ENCODE measurements at regions not wholly inside any gene's neighbourhood (a gene's known extent, or its start where the extent isn't known, plus 50 kb on each side); places are given as distances from the start of the nearest gene placed in this dataset.
A peak's percentile ranks its signal among the peaks of the same experiment; 100 is the strongest.
"Not testable (repeated sequence)": the region's sequence is repeated elsewhere in the genome, so short reads cannot be mapped to it uniquely, and the experiment has no call there.

GRCh38 chr5:42225009-42225408 lies 198.2 kb upstream of the GHR start:
- no peak overlapping the region for H3K27ac ChIP-seq (ENCODE audit: low read depth, low read length)
- H3K4me1 ChIP-seq (ENCODE audit: control insufficient read depth in 5 of 5, insufficient read depth in 5 of 5, low read length in 5 of 5): peaks cover 0 to 29% (median 11%) of the 10 kb centered on the region in 5 donors
- H3K9me3 ChIP-seq (ENCODE audit: control insufficient read depth in 5 of 5, low read length in 5 of 5): no peaks in the 10 kb centered on the region
- no peak overlapping the region for H3K4me3 ChIP-seq (ENCODE audit: low read depth in 1 of 5, low read length in 5 of 5)
- H3K27me3 ChIP-seq (ENCODE audit: control insufficient read depth in 5 of 5, insufficient read depth in 4 of 5, low read length in 5 of 5): no peaks in the 10 kb centered on the region
- no peaks in the 10 kb centered on the region for H3K36me3 ChIP-seq (ENCODE audit: control insufficient read depth in 5 of 5, insufficient read depth in 5 of 5, low read length in 5 of 5)
- no peak overlapping the region for H3K9ac ChIP-seq (ENCODE audit: low read length in 5 of 5)

- Histone ChIP-seq H3K36me3 (ENCODE audit: control insufficient read depth in 5 of 5, insufficient read depth in 5 of 5, low read length in 5 of 5) (no peaks in the 10 kb centered on the region), H3K9ac (ENCODE audit: low read length in 5 of 5) (no peak overlapping the region), H3K27me3 (ENCODE audit: control insufficient read depth in 5 of 5, insufficient read depth in 4 of 5, low read length in 5 of 5) (no peaks in the 10 kb centered on the region), H3K4me3 (ENCODE audit: low read depth in 1 of 5, low read length in 5 of 5) (peak overlapping the region in 2 of 5 donors; percentile 19 to 32), H3K27ac (ENCODE audit: low read depth, low read length) (no peak overlapping the region), H3K4me1 (ENCODE audit: control insufficient read depth in 5 of 5, insufficient read depth in 5 of 5, low read length in 5 of 5) (peaks cover 0 to 16% (median 9%) of the 10 kb centered on the region in 5 donors), H3K9me3 (ENCODE audit: control insufficient read depth in 5 of 5, low read length in 5 of 5) (no peaks in the 10 kb centered on the region)
Measured at GRCh38 chr5:42228279-42228678, 195.0 kb upstream of the GHR start.

- peaks cover 0 to 34% (median 19%) of the 10 kb centered on the region in 5 donors for H3K4me1 ChIP-seq (ENCODE audit: control insufficient read depth in 5 of 5, insufficient read depth in 5 of 5, low read length in 5 of 5)
- no peak overlapping the region for H3K27ac ChIP-seq (ENCODE audit: low read depth, low read length)
- no peak overlapping the region for H3K4me3 ChIP-seq (ENCODE audit: low read depth in 1 of 5, low read length in 5 of 5)
- H3K27me3 ChIP-seq (ENCODE audit: control insufficient read depth in 5 of 5, insufficient read depth in 4 of 5, low read length in 5 of 5): no peaks in the 10 kb centered on the region
- H3K36me3 ChIP-seq (ENCODE audit: control insufficient read depth in 5 of 5, insufficient read depth in 5 of 5, low read length in 5 of 5): no peaks in the 10 kb centered on the region
- no peaks in the 10 kb centered on the region for H3K9me3 ChIP-seq (ENCODE audit: control insufficient read depth in 5 of 5, low read length in 5 of 5)
- H3K9ac ChIP-seq (ENCODE audit: low read length in 5 of 5): no peak overlapping the region
Measured at GRCh38 chr5:42230839-42231238, 192.4 kb upstream of the GHR start.

- H3K4me3 ChIP-seq (ENCODE audit: low read depth in 1 of 5, low read length in 5 of 5): no peak overlapping the region
- no peaks in the 10 kb centered on the region for H3K27me3 ChIP-seq (ENCODE audit: control insufficient read depth in 5 of 5, insufficient read depth in 4 of 5, low read length in 5 of 5)
- peak overlapping the region in 1 of 5 donors; percentile 41 for H3K9ac ChIP-seq (ENCODE audit: low read length in 5 of 5)
- peak overlapping the region; percentile 84 for H3K27ac ChIP-seq (ENCODE audit: low read depth, low read length)
- H3K4me1 ChIP-seq (ENCODE audit: control insufficient read depth in 5 of 5, insufficient read depth in 5 of 5, low read length in 5 of 5): peaks cover 0 to 49% (median 16%) of the 10 kb centered on the region in 5 donors
- no peaks in the 10 kb centered on the region for H3K36me3 ChIP-seq (ENCODE audit: control insufficient read depth in 5 of 5, insufficient read depth in 5 of 5, low read length in 5 of 5)
- H3K9me3 ChIP-seq (ENCODE audit: control insufficient read depth in 5 of 5, low read length in 5 of 5): no peaks in the 10 kb centered on the region
Measured at GRCh38 chr5:42235241-42235640, 188.0 kb upstream of the GHR start.

- H3K36me3 ChIP-seq (ENCODE audit: control insufficient read depth in 5 of 5, insufficient read depth in 5 of 5, low read length in 5 of 5): no peaks in the 10 kb centered on the region
- no peak overlapping the region for H3K4me3 ChIP-seq (ENCODE audit: low read depth in 1 of 5, low read length in 5 of 5)
- H3K27me3 ChIP-seq (ENCODE audit: control insufficient read depth in 5 of 5, insufficient read depth in 4 of 5, low read length in 5 of 5): no peaks in the 10 kb centered on the region
- peak overlapping the region in 2 of 5 donors; percentile 1 to 41 for H3K9ac ChIP-seq (ENCODE audit: low read length in 5 of 5)
- no peaks in the 10 kb centered on the region for H3K9me3 ChIP-seq (ENCODE audit: control insufficient read depth in 5 of 5, low read length in 5 of 5)
- peak overlapping the region; percentile 84 for H3K27ac ChIP-seq (ENCODE audit: low read depth, low read length)
- peaks cover 0 to 49% (median 16%) of the 10 kb centered on the region in 5 donors for H3K4me1 ChIP-seq (ENCODE audit: control insufficient read depth in 5 of 5, insufficient read depth in 5 of 5, low read length in 5 of 5)
Measured at GRCh38 chr5:42235837-42236236, 187.4 kb upstream of the GHR start.

- no peaks in the 10 kb centered on the region for H3K27me3 ChIP-seq (ENCODE audit: control insufficient read depth in 5 of 5, insufficient read depth in 4 of 5, low read length in 5 of 5)
- no peak overlapping the region for H3K4me3 ChIP-seq (ENCODE audit: low read depth in 1 of 5, low read length in 5 of 5)
- no peaks in the 10 kb centered on the region for H3K36me3 ChIP-seq (ENCODE audit: control insufficient read depth in 5 of 5, insufficient read depth in 5 of 5, low read length in 5 of 5)
- peak overlapping the region; percentile 89 for H3K27ac ChIP-seq (ENCODE audit: low read depth, low read length)
- H3K9ac ChIP-seq (ENCODE audit: low read length in 5 of 5): no peak overlapping the region
- peaks cover 0 to 43% (median 21%) of the 10 kb centered on the region in 5 donors for H3K4me1 ChIP-seq (ENCODE audit: control insufficient read depth in 5 of 5, insufficient read depth in 5 of 5, low read length in 5 of 5)
- no peaks in the 10 kb centered on the region for H3K9me3 ChIP-seq (ENCODE audit: control insufficient read depth in 5 of 5, low read length in 5 of 5)
Measured at GRCh38 chr5:42241636-42242035, 181.6 kb upstream of the GHR start.

- Histone ChIP-seq H3K27me3 (ENCODE audit: control insufficient read depth in 5 of 5, insufficient read depth in 4 of 5, low read length in 5 of 5) (no peaks in the 10 kb centered on the region), H3K4me3 (ENCODE audit: low read depth in 1 of 5, low read length in 5 of 5) (no peak overlapping the region), H3K4me1 (ENCODE audit: control insufficient read depth in 5 of 5, insufficient read depth in 5 of 5, low read length in 5 of 5) (peaks cover 0 to 37% (median 21%) of the 10 kb centered on the region in 5 donors), H3K9me3 (ENCODE audit: control insufficient read depth in 5 of 5, low read length in 5 of 5) (no peaks in the 10 kb centered on the region), H3K36me3 (ENCODE audit: control insufficient read depth in 5 of 5, insufficient read depth in 5 of 5, low read length in 5 of 5) (no peaks in the 10 kb centered on the region), H3K9ac (ENCODE audit: low read length in 5 of 5) (peak overlapping the region in 2 of 5 donors; percentile 39 to 63), H3K27ac (ENCODE audit: low read depth, low read length) (peak overlapping the region; percentile 89)
Measured at GRCh38 chr5:42242210-42242609, 181.0 kb upstream of the GHR start.

GRCh38 chr5:42242881-42243485 lies 180.3 kb upstream of the GHR start:
- peak overlapping the region in 1 of 5 donors; percentile 25 for H3K4me3 ChIP-seq (ENCODE audit: low read depth in 1 of 5, low read length in 5 of 5)
- peaks cover 0 to 29% (median 19%) of the 10 kb centered on the region in 5 donors for H3K4me1 ChIP-seq (ENCODE audit: control insufficient read depth in 5 of 5, insufficient read depth in 5 of 5, low read length in 5 of 5)
- no peaks in the 10 kb centered on the region for H3K9me3 ChIP-seq (ENCODE audit: control insufficient read depth in 5 of 5, low read length in 5 of 5)
- H3K9ac ChIP-seq (ENCODE audit: low read length in 5 of 5): peak overlapping the region in 2 of 5 donors; percentile 39 to 63
- peak overlapping the region; percentile 89 for H3K27ac ChIP-seq (ENCODE audit: low read depth, low read length)
- H3K36me3 ChIP-seq (ENCODE audit: control insufficient read depth in 5 of 5, insufficient read depth in 5 of 5, low read length in 5 of 5): no peaks in the 10 kb centered on the region
- H3K27me3 ChIP-seq (ENCODE audit: control insufficient read depth in 5 of 5, insufficient read depth in 4 of 5, low read length in 5 of 5): no peaks in the 10 kb centered on the region

GRCh38 chr5:42252306-42252705 lies 170.9 kb upstream of the GHR start:
- Histone ChIP-seq H3K36me3 (ENCODE audit: control insufficient read depth in 5 of 5, insufficient read depth in 5 of 5, low read length in 5 of 5) (no peaks in the 10 kb centered on the region), H3K4me3 (ENCODE audit: low read depth in 1 of 5, low read length in 5 of 5) (no peak overlapping the region), H3K9me3 (ENCODE audit: control insufficient read depth in 5 of 5, low read length in 5 of 5) (no peaks in the 10 kb centered on the region), H3K27ac (ENCODE audit: low read depth, low read length) (no peak overlapping the region), H3K4me1 (ENCODE audit: control insufficient read depth in 5 of 5, insufficient read depth in 5 of 5, low read length in 5 of 5) (no peaks in the 10 kb centered on the region), H3K27me3 (ENCODE audit: control insufficient read depth in 5 of 5, insufficient read depth in 4 of 5, low read length in 5 of 5) (no peaks in the 10 kb centered on the region), H3K9ac (ENCODE audit: low read length in 5 of 5) (no peak overlapping the region)

- H3K9ac ChIP-seq (ENCODE audit: low read length in 5 of 5); H3K27me3 ChIP-seq (ENCODE audit: control insufficient read depth in 5 of 5, insufficient read depth in 4 of 5, low read length in 5 of 5); H3K4me3 ChIP-seq (ENCODE audit: low read depth in 1 of 5, low read length in 5 of 5); H3K27ac ChIP-seq (ENCODE audit: low read depth, low read length); H3K36me3 ChIP-seq (ENCODE audit: control insufficient read depth in 5 of 5, insufficient read depth in 5 of 5, low read length in 5 of 5); H3K9me3 ChIP-seq (ENCODE audit: control insufficient read depth in 5 of 5, low read length in 5 of 5); H3K4me1 ChIP-seq (ENCODE audit: control insufficient read depth in 5 of 5, insufficient read depth in 5 of 5, low read length in 5 of 5): not testable (repeated sequence)
Measured at GRCh38 chr5:42259914-42260313, 163.3 kb upstream of the GHR start.
